Testis (tissue), 2 donors: ENCODE measurements at regions not wholly inside any gene's neighbourhood (a gene's known extent, or its start where the extent isn't known, plus 50 kb on each side); places are given as distances from the start of the nearest gene placed in this dataset.
"Not testable (repeated sequence)": the region's sequence is repeated elsewhere in the genome, so short reads cannot be mapped to it uniquely, and the experiment has no call there.

ENCODE experiments used
- DNase-seq: peaks from one replicate; pipeline ENCODE4 v3.0.0-alpha.2; 2019
- H3K27ac ChIP-seq, 2 donors: fragments of 200-600 bp; sonication (generic); one replicate each; pipeline ENCODE4 v1.5.1; 2019
- H3K27me3 ChIP-seq: fragments of 200-600 bp; sonication (generic); one replicate; pipeline ENCODE4 v1.5.1; 2019
- H3K36me3 ChIP-seq: fragments of 200-600 bp; sonication (generic); one replicate; pipeline ENCODE4 v1.5.1; 2017; ENCODE audit warnings: low read depth; ENCODE audit errors: missing control alignments
- H3K4me1 ChIP-seq: fragments of 200-600 bp; sonication (generic); one replicate; pipeline ENCODE4 v1.5.1; 2019
- H3K4me3 ChIP-seq, 2 donors: fragments of 200-600 bp; sonication (generic); one replicate each; pipeline ENCODE4 v1.5.1; 2017 to 2019
- H3K9me3 ChIP-seq: fragments of 200-600 bp; sonication (generic); one replicate; pipeline ENCODE4 v1.5.1; 2017
- CTCF ChIP-seq, 3 experiments: fragments of 450-650 bp in 2 of 3; fragments of 200-600 bp in 1 of 3; sonication (generic) in 1 of 3; IDR thresholded peaks; one replicate each; pipeline ENCODE4 v1.5.1; 2016 to 2019; ENCODE audit warnings: antibody characterized with exemption in 3 of 3, mild to moderate bottlenecking in 2 of 3, moderate library complexity in 1 of 3
- POLR2A ChIP-seq: fragments of 450-650 bp; IDR thresholded peaks from one replicate; pipeline ENCODE4 v1.6.1; 2017; ENCODE audit warnings: antibody characterized with exemption, mild to moderate bottlenecking, moderate library complexity
- WGBS, 2 donors: methylation state at CpG; one replicate each; pipeline ENCODE4 v1.1.5; 2018; 5-methylcytosine and 5-hydroxymethylcytosine counted together
- intact Hi-C: fragments of 100-400 bp; cut with DNase I; formaldehyde crosslinking; loops from one replicate; pipeline ENCODE4 v1.15.1; 2023; ENCODE audit warnings: low total_unique reads

- H3K36me3 ChIP-seq, H3K27ac ChIP-seq, intact Hi-C loops, H3K27me3 ChIP-seq, DNase-seq, H3K9me3 ChIP-seq, H3K4me1 ChIP-seq, H3K4me3 ChIP-seq: not testable (repeated sequence)
- no CpG with 5 or more reads among the region's 18 CpGs for WGBS, 2 donors
These were observed 270.4 kb upstream of the PLCXD1 start for GRCh38 chrX:10469-11458.

GRCh38 chrX:13821-14443 is 267.2 kb upstream of the PLCXD1 start:
- H3K36me3 ChIP-seq, H3K27me3 ChIP-seq, H3K27ac ChIP-seq, DNase-seq, intact Hi-C loops, H3K9me3 ChIP-seq, H3K4me1 ChIP-seq, H3K4me3 ChIP-seq: not testable (repeated sequence)
- 63% methylated on average over 9 of the region's 45 CpGs; no CpG with 5 or more reads in 1 of the 2 donors for WGBS, 2 donors

- intact Hi-C loops, H3K4me3 ChIP-seq, H3K4me1 ChIP-seq, H3K27me3 ChIP-seq, H3K9me3 ChIP-seq, DNase-seq, H3K36me3 ChIP-seq, H3K27ac ChIP-seq: not testable (repeated sequence)
- WGBS, 2 donors = no CpG with 5 or more reads among the region's 39 CpGs
These were observed 266.7 kb upstream of the PLCXD1 start for GRCh38 chrX:14452-14851.

GRCh38 chrX:18768-19454 is 262.3 kb upstream of the PLCXD1 start:
- H3K4me1 ChIP-seq, H3K27ac ChIP-seq, H3K9me3 ChIP-seq, intact Hi-C loops, H3K36me3 ChIP-seq, H3K27me3 ChIP-seq, H3K4me3 ChIP-seq: not testable (repeated sequence)
- WGBS, 2 donors = 0% methylated on average over 8 of the region's 47 CpGs; no CpG with 5 or more reads in 1 of the 2 donors
- DNase-seq = peak; percentile 67

- DNase-seq, H3K4me3 ChIP-seq, H3K4me1 ChIP-seq, H3K27me3 ChIP-seq, H3K9me3 ChIP-seq, H3K36me3 ChIP-seq, intact Hi-C loops, H3K27ac ChIP-seq: not testable (repeated sequence)
- no CpG with 5 or more reads among the region's 41 CpGs for WGBS, 2 donors
These were observed 261.7 kb upstream of the PLCXD1 start for GRCh38 chrX:19455-19827.

- Histone ChIP-seq H3K36me3 (no peaks in the 10 kb centered on the region), H3K4me1 (no peaks in the 10 kb centered on the region), H3K9me3 (no peaks in the 10 kb centered on the region), H3K27me3 (no peaks in the 10 kb centered on the region), H3K27ac (no peak overlapping the region), H3K4me3 (peak overlapping the region in 1 of 2 donors; percentile 15)
- no peak for DNase-seq
- 4 to 25% methylated on average over 28 to 37 of the region's 56 CpGs for WGBS, 2 donors
- intact Hi-C loops = no loop called here
- TF ChIP-seq CTCF (IDR thresholded peaks at IDR 0.05) (no peak), POLR2A (no peak)
These were observed 261.1 kb upstream of the PLCXD1 start for GRCh38 chrX:19912-20571.

GRCh38 chrX:24139-24538 is 257.0 kb upstream of the PLCXD1 start:
- intact Hi-C loops, H3K36me3 ChIP-seq, H3K4me3 ChIP-seq, DNase-seq, H3K4me1 ChIP-seq, H3K27me3 ChIP-seq, H3K9me3 ChIP-seq, H3K27ac ChIP-seq: not testable (repeated sequence)
- no CpG with 5 or more reads among the region's 6 CpGs for WGBS, 2 donors
